GM23248 (cell line): ENCODE measurements at regions not wholly inside any gene's neighbourhood (a gene's known extent, or its start where the extent isn't known, plus 50 kb on each side); places are given as distances from the start of the nearest gene placed in this dataset.
"Not testable (repeated sequence)": the region's sequence is repeated elsewhere in the genome, so short reads cannot be mapped to it uniquely, and the experiment has no call there.

Experiments
- DNase-seq: peaks from one replicate; pipeline ENCODE4 v3.0.0-alpha.2; 2015
- H2AFZ ChIP-seq: fragments of 200-600 bp; sonication (generic); 2 replicates; pipeline ENCODE4 v1.6.1; 2016; ENCODE audit warnings: antibody characterized with exemption
- H3F3A ChIP-seq: fragments of 200-600 bp; sonication (generic); 2 replicates; pipeline ENCODE4 v1.6.1; 2016; ENCODE audit warnings: mild to moderate bottlenecking, antibody characterized with exemption, mixed run types; ENCODE audit not compliant: insufficient read depth
- H3K27ac ChIP-seq: fragments of 200-600 bp; sonication (generic); 2 replicates; pipeline ENCODE4 v1.5.1; 2016; ENCODE audit warnings: mild to moderate bottlenecking
- H3K27me3 ChIP-seq: fragments of 200-600 bp; sonication (generic); replicated peaks from 2 replicates; pipeline ENCODE4 v1.6.1; 2016; ENCODE audit warnings: mild to moderate bottlenecking; ENCODE audit not compliant: insufficient read depth
- H3K36me3 ChIP-seq: fragments of 200-600 bp; sonication (generic); 2 replicates; pipeline ENCODE4 v1.6.1; 2016; ENCODE audit warnings: low read depth, mild to moderate bottlenecking
- H3K4me1 ChIP-seq: fragments of 200-600 bp; sonication (generic); 2 replicates; pipeline ENCODE4 v1.6.1; 2016; ENCODE audit warnings: mild to moderate bottlenecking; ENCODE audit not compliant: insufficient read depth
- H3K4me2 ChIP-seq: fragments of 200-600 bp; sonication (generic); one replicate; pipeline ENCODE4 v1.6.1; 2016; ENCODE audit warnings: mild to moderate bottlenecking; ENCODE audit not compliant: unreplicated experiment
- H3K4me3 ChIP-seq: fragments of 200-600 bp; sonication (generic); 2 replicates; pipeline ENCODE4 v1.5.1; 2016; ENCODE audit warnings: mild to moderate bottlenecking
- H3K79me2 ChIP-seq: fragments of 200-600 bp; sonication (generic); 2 replicates; pipeline ENCODE4 v1.6.1; 2016; ENCODE audit warnings: mild to moderate bottlenecking; ENCODE audit not compliant: insufficient read depth
- H3K9ac ChIP-seq: fragments of 200-600 bp; sonication (generic); 2 replicates; pipeline ENCODE4 v1.6.1; 2016; ENCODE audit warnings: mild to moderate bottlenecking
- H3K9me2 ChIP-seq: fragments of 200-600 bp; sonication (generic); 2 replicates; pipeline ENCODE4 v1.6.1; 2016; ENCODE audit warnings: mixed run types, mild to moderate bottlenecking, moderate library complexity; ENCODE audit not compliant: insufficient read depth
- H3K9me3 ChIP-seq: fragments of 200-600 bp; sonication (generic); one replicate; pipeline ENCODE4 v1.6.1; 2017; ENCODE audit warnings: low read depth
- H4K20me1 ChIP-seq: fragments of 200-600 bp; sonication (generic); 2 replicates; pipeline ENCODE4 v1.6.0; 2016; ENCODE audit not compliant: insufficient read depth
- EZH2 ChIP-seq: fragments of 200-600 bp; sonication (generic); IDR thresholded peaks from 2 replicates; pipeline ENCODE4 v1.6.1; 2018; ENCODE audit warnings: antibody characterized with exemption, mild to moderate bottlenecking; ENCODE audit not compliant: insufficient read depth, poor library complexity, severe bottlenecking
- EZH2phosphoT487 ChIP-seq: fragments of 200-600 bp; sonication (generic); IDR thresholded peaks from 2 replicates; pipeline ENCODE4 v1.6.1; 2018; ENCODE audit warnings: antibody characterized with exemption, moderate library complexity, mild to moderate bottlenecking, low read depth; ENCODE audit not compliant: insufficient read depth
- WGBS, 2 experiments: methylation state at CpG; one replicate each; pipeline ENCODE4 v1.1.6; 2015 to 2017; ENCODE audit warnings: low lambda C conversion rate in 2 of 2, low coverage in 1 of 2; ENCODE audit errors: missing lambda C conversion rate in 2 of 2; 5-methylcytosine and 5-hydroxymethylcytosine counted together
- in situ Hi-C: fragments of 300-500 bp; cut with MboI; formaldehyde crosslinking; loops from 2 replicates; pipeline ENCODE4 v1.15.0; 2020

GRCh38 chr18:56444201-56444600, 194.2 kb downstream of the TXNL1 start:
- TF ChIP-seq EZH2phosphoT487: no peak
- TF ChIP-seq EZH2: no peak
- no peak overlapping the region for H3K27ac ChIP-seq
- WGBS, 2 experiments: 64 to 67% methylated on average over 3 of the region's 3 CpGs
- no peaks in the 10 kb centered on the region for H4K20me1 ChIP-seq
- no peaks in the 10 kb centered on the region for H3K4me1 ChIP-seq
- H3K9me3 ChIP-seq: no peaks in the 10 kb centered on the region
- H3K27me3 ChIP-seq: no peaks in the 10 kb centered on the region
- H3K79me2 ChIP-seq: no peaks in the 10 kb centered on the region
- no peaks in the 10 kb centered on the region for H3K9me2 ChIP-seq
- no peaks in the 10 kb centered on the region for H3F3A ChIP-seq
- H2AFZ ChIP-seq: no peak overlapping the region
- no peaks in the 10 kb centered on the region for H3K36me3 ChIP-seq
- in situ Hi-C loops: no loop called here
- H3K9ac ChIP-seq: no peak overlapping the region
- H3K4me2 ChIP-seq: no peak overlapping the region
- no peak overlapping the region for H3K4me3 ChIP-seq
- DNase-seq: no peak

- DNase-seq: no peak
- in situ Hi-C loops: no loop called here
Observed at GRCh38 chr18:56443166-56443907, 195.1 kb downstream of the TXNL1 start.

GRCh38 chr18:56438480-56438879, 199.9 kb downstream of the TXNL1 start:
- H3K27me3 ChIP-seq, H3K27ac ChIP-seq, H3K4me1 ChIP-seq, H3K36me3 ChIP-seq, H3K4me2 ChIP-seq, H3K9me2 ChIP-seq, in situ Hi-C loops, H3K4me3 ChIP-seq, H3K9ac ChIP-seq, H4K20me1 ChIP-seq, H3F3A ChIP-seq, DNase-seq, H3K9me3 ChIP-seq, H3K79me2 ChIP-seq, H2AFZ ChIP-seq: not testable (repeated sequence)
- 80 to 85% methylated on average over 2 of the region's 2 CpGs for WGBS, 2 experiments

More at GRCh38 chr18:56443166-56443907, 195.1 kb downstream of the TXNL1 start:
- no peaks in the 10 kb centered on the region for H3K27me3 ChIP-seq
- 68 to 70% methylated on average over 3 of the region's 3 CpGs for WGBS, 2 experiments
- H3K36me3 ChIP-seq: no peaks in the 10 kb centered on the region
- H3K4me3 ChIP-seq: no peak overlapping the region
- TF ChIP-seq EZH2phosphoT487: no peak
- no peak overlapping the region for H3K4me2 ChIP-seq
- no peaks in the 10 kb centered on the region for H3F3A ChIP-seq
- no peaks in the 10 kb centered on the region for H3K9me3 ChIP-seq
- no peaks in the 10 kb centered on the region for H4K20me1 ChIP-seq
- no peaks in the 10 kb centered on the region for H3K79me2 ChIP-seq
- H3K9ac ChIP-seq: no peak overlapping the region
- no peaks in the 10 kb centered on the region for H3K9me2 ChIP-seq
- H3K27ac ChIP-seq: no peak overlapping the region
- no peaks in the 10 kb centered on the region for H3K4me1 ChIP-seq
- no peak overlapping the region for H2AFZ ChIP-seq

- 18 to 22% methylated on average over 1 of the region's 1 CpG for WGBS, 2 experiments
- Histone ChIP-seq H3K4me1 (no peaks in the 10 kb centered on the region), H3K9ac (no peak overlapping the region), H3K9me2 (no peaks in the 10 kb centered on the region), H3K9me3 (no peaks in the 10 kb centered on the region), H3K79me2 (no peaks in the 10 kb centered on the region), H3K36me3 (no peaks in the 10 kb centered on the region), H3K27ac (no peak overlapping the region), H4K20me1 (no peaks in the 10 kb centered on the region), H2AFZ (no peak overlapping the region), H3K4me2 (no peak overlapping the region), H3K4me3 (no peak overlapping the region), H3F3A (no peaks in the 10 kb centered on the region), H3K27me3 (no peaks in the 10 kb centered on the region)
- in situ Hi-C loops: no loop called here
- TF ChIP-seq EZH2 (no peak), EZH2phosphoT487 (no peak)
- no peak for DNase-seq
Observed at GRCh38 chr18:56436651-56437050, 201.7 kb downstream of the TXNL1 start.

GRCh38 chr18:56433919-56434318, 204.5 kb downstream of the TXNL1 start:
- H3K79me2 ChIP-seq: no peaks in the 10 kb centered on the region

More at GRCh38 chr18:56433919-56434318, 204.5 kb downstream of the TXNL1 start:
- Histone ChIP-seq H2AFZ (no peak overlapping the region), H3K9me2 (no peaks in the 10 kb centered on the region), H3K4me1 (no peaks in the 10 kb centered on the region), H3K36me3 (no peaks in the 10 kb centered on the region), H3F3A (no peaks in the 10 kb centered on the region), H3K9ac (no peak overlapping the region), H4K20me1 (no peaks in the 10 kb centered on the region), H3K27ac (no peak overlapping the region), H3K27me3 (no peaks in the 10 kb centered on the region), H3K4me2 (no peak overlapping the region), H3K4me3 (no peak overlapping the region), H3K9me3 (no peaks in the 10 kb centered on the region)
- in situ Hi-C loops: no loop called here
- no peak for TF ChIP-seq EZH2phosphoT487
- no peak for TF ChIP-seq EZH2
- 54 to 57% methylated on average over 3 of the region's 3 CpGs for WGBS, 2 experiments
- no peak for DNase-seq
